A549 (cell line): ENCODE measurements at regions not wholly inside any gene's neighbourhood (a gene's known extent, or its start where the extent isn't known, plus 50 kb on each side); places are given as distances from the start of the nearest gene placed in this dataset.

Source experiments
- CTCF ChIP-seq: fragments of >200 bp; sonication (Bioruptor Twin); formaldehyde crosslinking; IDR thresholded peaks from 3 replicates; pipeline ENCODE4 v1.5.1; 2016
- MYC ChIP-seq: IDR thresholded peaks from 2 replicates; pipeline ENCODE4 v1.6.1; 2012; ENCODE audit warnings: mild to moderate bottlenecking, inconsistent platforms, low read length, improper control_type of control experiment, borderline replicate concordance
- RCOR1 ChIP-seq: fragments of 150-350 bp; IDR thresholded peaks from 2 replicates; pipeline ENCODE4 v1.6.1; 2014; ENCODE audit warnings: antibody characterized with exemption, low read length, low read depth

- TF ChIP-seq RCOR1 (no peak), CTCF (no peak), MYC (no peak)
Observed at GRCh38 chr5:86465052-86465838, 152.5 kb upstream of the COX7C start.
